ENCODE measurements at regions not wholly inside any gene's neighbourhood (a gene's known extent, or its start where the extent isn't known, plus 50 kb on each side); places are given as distances from the start of the nearest gene placed in this dataset.

GRCh38 chr6:108768792-108769524 is 79.3 kb upstream of the ARMC2 start:
- TF ChIP-seq POLR2A (IDR thresholded peaks at IDR 0.05), result no peak
- no peak for TF ChIP-seq CTCF (IDR thresholded peaks at IDR 0.05)
